NCI-H446 (cell line): ENCODE measurements at regions not wholly inside any gene's neighbourhood (a gene's known extent, or its start where the extent isn't known, plus 50 kb on each side); places are given as distances from the start of the nearest gene placed in this dataset.

ENCODE experiments used
- DNase-seq, 2 experiments: peaks; one replicate each; lab custom pipeline; 2025; lab: John Stamatoyannopoulos, UW

- DNase-seq, result no peak
Measured at GRCh38 chr13:86737334-86737932, 933.7 kb upstream of the SLITRK5 start.

- no peak for DNase-seq
Measured at GRCh38 chr13:86741762-86742285, 929.3 kb upstream of the SLITRK5 start.

GRCh38 chr13:86757236-86757978 lies 913.8 kb upstream of the SLITRK5 start:
- no peak for DNase-seq

DNA sequence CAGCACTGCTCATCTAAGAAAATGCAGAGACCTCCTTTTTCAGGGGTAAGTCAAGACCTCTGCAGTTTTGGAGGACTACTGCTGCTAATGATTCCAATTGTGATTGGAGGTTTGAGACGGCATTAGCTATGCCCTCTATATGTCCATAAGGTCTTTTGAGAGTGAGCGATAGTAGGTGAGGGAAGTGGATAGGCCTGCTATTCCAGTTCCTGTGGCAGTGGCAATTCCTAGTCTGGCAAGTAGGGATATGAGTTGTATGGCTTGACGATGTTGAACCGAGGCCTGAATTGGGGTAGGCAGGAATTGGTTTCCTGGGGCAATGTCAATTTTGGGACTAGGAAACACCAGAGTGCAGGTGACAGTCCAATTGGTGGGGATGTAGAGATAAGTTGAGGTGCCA lies 913.1 kb upstream of the SLITRK5 start:
- DNase-seq, result no peak

GRCh38 chr13:86760620-86761019 lies 910.6 kb upstream of the SLITRK5 start:
- DNase-seq, result no peak

DNA sequence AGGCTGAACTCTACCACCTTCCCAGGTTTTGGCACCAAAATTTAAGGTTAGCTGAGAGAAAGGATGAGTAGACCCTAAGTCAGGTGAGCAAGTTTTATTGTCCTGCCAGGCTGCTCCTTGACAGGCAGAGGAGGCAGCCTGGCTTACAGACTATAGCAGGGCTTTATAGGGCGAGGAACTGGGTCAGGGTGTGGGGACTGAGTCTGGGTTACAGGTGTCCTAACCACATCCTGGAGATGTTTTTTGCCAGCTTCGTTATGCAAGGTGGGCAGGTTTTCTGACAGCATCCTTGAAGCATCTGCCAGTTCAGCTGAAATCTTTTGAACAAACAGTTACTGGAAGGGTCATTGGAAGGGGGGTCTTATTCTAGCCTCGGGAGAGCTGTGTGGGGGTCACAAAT lies 905.7 kb upstream of the SLITRK5 start:
- DNase-seq, result no peak

DNA sequence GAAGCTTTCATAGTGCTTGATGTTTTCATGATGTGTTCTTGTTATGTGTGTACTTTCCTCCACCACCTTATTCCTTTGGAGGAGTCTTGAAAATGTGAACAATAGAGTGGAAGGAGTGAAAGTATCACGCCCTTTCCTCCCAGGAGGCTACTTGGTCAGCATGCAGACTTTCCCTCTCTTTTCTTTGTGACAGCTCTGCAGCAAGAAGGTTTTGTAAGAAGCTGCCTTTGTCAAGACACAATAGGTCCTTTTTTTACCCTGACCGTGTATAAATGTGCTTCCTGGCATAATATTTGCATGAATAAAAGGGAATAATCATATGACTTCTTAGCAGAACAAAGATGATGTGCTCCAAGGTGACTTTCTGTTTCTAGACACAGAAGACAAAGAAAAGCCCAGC lies 882.6 kb upstream of the SLITRK5 start:
- DNase-seq, result no peak

- no peak for DNase-seq
Measured at GRCh38 chr13:86792153-86792651, 879.0 kb upstream of the SLITRK5 start.

DNA sequence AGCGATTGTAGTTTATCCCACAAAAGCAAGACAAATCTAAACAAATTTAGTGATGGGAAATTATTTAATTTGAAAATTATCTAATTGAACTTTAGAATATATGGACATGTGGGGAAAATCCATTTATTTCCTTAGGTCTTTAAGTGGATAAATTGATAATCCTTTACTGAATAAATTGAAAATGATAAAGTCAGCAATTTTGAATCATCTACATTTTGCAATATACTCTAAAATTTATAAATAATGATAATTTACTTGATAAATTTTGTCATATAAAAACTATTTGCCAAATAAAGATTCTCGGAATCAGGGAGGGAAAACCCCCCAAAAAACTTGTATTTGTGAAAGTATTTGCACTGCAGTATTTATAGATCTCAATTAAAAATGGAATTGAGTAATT lies 875.3 kb upstream of the SLITRK5 start:
- no peak for DNase-seq

DNA sequence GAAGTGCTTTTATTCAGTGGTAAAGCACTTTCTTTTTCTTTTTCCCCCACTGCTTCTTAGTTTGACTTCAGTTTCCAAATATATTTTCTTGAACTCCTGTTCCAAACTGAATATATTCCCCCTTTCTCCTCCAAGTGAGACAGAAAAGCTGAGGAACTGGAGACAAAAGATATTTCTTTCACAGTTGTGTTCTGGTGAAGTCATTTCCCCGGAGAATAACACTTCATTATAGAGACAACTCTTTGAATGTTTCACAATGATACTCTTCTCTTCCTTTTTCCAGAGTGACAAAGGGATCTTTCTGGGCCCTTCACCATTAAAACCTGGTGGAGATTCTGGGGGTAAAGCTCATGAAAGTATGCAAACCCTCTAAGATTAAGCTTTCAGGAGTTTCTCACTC lies 860.8 kb upstream of the SLITRK5 start:
- DNase-seq, result no peak

- no peak for DNase-seq
Measured at GRCh38 chr13:86813198-86813597, 858.0 kb upstream of the SLITRK5 start.

DNA sequence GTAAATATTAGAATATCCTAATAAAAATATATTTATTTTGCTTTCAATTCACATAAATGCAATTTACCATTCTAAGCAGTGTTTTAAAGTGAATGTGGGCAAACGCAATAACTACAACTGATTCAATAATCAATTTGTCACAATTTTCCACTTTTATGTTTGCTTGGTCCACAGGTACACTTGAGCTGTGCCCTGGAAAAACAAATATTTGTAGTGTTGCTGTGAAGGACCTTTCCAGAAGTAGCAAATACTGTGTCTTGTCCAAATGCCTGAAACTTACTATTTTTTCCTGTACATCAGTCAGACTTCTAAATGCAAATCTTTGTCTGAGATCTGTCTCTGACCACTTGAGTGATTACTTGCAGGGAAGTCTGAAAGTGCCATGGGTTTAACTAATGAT lies 845.8 kb upstream of the SLITRK5 start:
- DNase-seq, result no peak

GRCh38 chr13:86826232-86826631 lies 844.9 kb upstream of the SLITRK5 start:
- no peak for DNase-seq

- no peak for DNase-seq
Measured at GRCh38 chr13:86830046-86830445, 841.1 kb upstream of the SLITRK5 start.

DNA sequence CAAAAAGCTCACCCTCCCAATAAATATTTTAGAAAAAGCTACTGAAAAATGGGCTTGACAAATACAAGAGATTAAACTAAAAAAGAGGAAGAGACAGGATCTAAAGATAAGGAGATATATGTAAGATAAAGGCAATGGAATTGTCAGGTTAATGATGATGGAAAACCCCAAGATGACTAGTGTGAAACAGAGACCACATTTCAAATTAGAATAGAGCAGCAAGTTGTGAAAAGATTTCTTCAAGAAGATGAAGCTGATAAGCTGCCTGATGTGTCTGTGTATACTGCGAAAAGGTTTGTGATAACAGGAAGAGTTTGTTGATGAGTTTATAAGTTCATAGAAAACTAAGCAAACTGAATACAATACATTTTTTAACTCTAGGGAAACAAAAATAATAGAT lies 840.1 kb upstream of the SLITRK5 start:
- DNase-seq, result no peak

GRCh38 chr13:86838411-86839120 lies 832.6 kb upstream of the SLITRK5 start:
- DNase-seq, result no peak

DNA sequence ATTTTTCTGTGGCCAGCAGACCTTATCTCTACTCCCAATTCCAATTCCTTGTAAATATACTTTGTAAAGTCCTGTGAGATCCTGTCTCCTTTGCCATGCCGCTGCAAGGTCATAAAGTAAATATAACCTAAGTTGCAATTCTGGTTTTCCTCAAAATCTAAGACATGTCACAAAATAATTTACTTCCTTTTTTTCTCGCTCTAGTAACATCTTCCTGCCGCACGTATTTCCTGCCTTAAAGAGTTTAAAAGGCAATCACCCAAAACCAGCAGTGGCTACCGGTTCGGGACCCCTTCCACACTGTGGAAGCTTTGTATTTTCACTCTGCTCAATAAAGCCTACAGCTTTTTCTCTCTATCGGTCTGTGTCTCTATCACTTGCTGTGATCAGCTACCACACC lies 832.0 kb upstream of the SLITRK5 start:
- DNase-seq, result no peak

DNA sequence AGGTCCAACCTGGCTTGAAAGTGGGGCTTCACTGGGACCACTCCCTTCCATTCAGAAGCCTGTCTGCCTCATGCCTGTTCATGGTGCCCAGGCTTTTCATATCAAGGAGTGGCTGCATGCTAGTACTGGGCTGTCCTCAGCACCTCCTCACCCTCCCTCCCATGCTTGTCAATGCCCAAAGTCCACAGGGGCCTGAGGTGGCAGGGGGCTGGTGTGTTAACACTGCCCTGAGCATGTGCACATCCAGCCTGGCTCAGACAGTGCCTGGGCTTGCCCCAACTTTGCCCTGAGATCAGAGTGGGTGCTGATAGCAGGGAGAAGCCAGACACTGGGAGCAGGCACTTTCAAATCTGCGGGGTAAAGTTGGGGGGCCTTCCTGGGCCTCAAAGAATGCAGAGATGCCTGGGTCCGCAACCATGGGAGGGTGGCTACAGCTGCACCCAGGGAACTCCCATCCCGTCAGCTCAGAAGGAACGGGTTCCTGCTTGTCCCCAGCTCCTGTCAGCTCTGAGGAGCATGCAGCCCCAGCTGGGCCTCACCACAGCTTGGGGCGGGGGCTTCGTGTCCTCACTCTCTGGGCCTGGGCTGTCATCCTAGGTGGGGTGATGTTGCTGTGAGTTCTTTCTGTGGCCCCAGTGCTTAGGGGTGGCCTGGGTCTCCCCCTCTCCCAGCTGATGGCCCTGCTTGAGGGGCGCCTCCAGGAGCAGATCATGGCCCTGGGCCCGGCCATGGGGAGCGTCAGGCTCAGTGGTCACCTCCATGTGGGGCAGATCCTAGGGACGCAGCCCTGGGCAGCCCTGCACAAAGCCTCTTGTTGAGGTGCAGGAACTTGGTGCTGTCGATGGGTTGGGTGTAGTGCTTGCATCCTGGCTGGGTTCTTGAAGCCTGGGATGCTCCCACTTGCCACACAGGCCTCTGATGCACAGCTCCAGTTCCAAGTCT lies 830.6 kb upstream of the SLITRK5 start:
- no peak for DNase-seq

DNA sequence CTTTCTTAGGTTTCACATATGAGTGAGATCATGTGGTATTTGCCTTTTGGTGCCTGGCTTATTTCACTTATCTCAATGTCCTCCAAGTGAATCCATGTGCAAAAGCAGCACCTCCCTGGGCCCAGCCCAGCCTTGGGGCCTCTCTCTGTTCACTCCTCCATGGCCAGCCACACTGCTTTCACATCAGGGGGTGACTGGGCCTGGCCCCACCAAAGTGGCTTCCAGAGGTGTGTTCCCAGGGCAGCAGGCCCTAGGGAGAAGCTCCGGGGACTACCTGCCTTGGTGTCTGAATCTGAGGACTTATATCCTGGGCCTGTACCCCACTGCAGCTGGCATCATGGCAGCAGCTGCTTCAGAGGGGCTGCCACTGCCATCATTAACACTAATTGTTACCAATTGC lies 829.9 kb upstream of the SLITRK5 start:
- no peak for DNase-seq

- DNase-seq, result no peak
Measured at GRCh38 chr13:86846501-86846900, 824.7 kb upstream of the SLITRK5 start.

- DNase-seq, result no peak
Measured at GRCh38 chr13:86848716-86849115, 822.5 kb upstream of the SLITRK5 start.

DNA sequence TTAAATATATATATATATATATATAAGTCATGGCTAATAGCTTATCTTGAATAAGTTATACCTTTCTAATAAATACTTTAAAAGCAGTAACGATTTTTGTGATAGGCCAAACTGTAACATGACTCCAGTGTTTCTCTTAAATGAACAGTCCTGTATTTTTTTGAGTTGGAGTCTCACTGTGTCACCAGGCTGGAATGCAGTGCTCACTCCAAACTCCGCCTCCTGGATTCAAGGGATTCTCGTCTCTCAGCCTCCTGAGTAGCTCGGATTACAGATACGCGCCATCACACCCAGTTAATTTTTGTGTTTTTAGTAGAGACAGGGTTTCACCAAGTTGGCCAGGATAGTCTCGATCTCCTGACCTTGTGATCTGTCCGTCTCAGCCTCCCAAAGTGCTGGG lies 814.2 kb upstream of the SLITRK5 start:
- DNase-seq, result no peak
